Neural cell (in vitro differentiated cells): ENCODE measurements at regions not wholly inside any gene's neighbourhood (a gene's known extent, or its start where the extent isn't known, plus 50 kb on each side); places are given as distances from the start of the nearest gene placed in this dataset.

ENCODE experiments used
- H2AFZ ChIP-seq: fragments of 200-600, 300-800 bp; sonication (generic), shearing (Covaris generic); 2 replicates; pipeline ENCODE4 v1.6.0; 2014; ENCODE audit warnings: low read depth, mild to moderate bottlenecking, antibody characterized with exemption, low read length, moderate library complexity
- H3F3A ChIP-seq: fragments of 200-600 bp; shearing (Covaris generic); 2 replicates; pipeline ENCODE4 v1.6.1; 2016; ENCODE audit warnings: mild to moderate bottlenecking, moderate library complexity, mixed read lengths, antibody characterized with exemption, low read length; ENCODE audit not compliant: insufficient read depth, poor library complexity, severe bottlenecking
- H3K27ac ChIP-seq: fragments of 200-600, 300-800 bp; sonication (generic), shearing (Covaris generic); 2 replicates; pipeline ENCODE4 v1.5.1; 2014; ENCODE audit warnings: mild to moderate bottlenecking, low read length, moderate library complexity
- H3K27me3 ChIP-seq: fragments of 300-800, 200-600 bp; sonication (generic), shearing (Covaris generic); 2 replicates; pipeline ENCODE4 v1.6.0; 2014; ENCODE audit warnings: mild to moderate bottlenecking, low read depth, low read length, moderate library complexity; ENCODE audit not compliant: insufficient read depth
- H3K36me3 ChIP-seq: fragments of 300-800, 200-600 bp; sonication (generic), shearing (Covaris generic); 2 replicates; pipeline ENCODE4 v1.5.1; 2014; ENCODE audit warnings: mild to moderate bottlenecking, antibody characterized with exemption, low read length, moderate library complexity; ENCODE audit not compliant: insufficient read depth
- H3K4me2 ChIP-seq: fragments of 300-800, 200-600 bp; sonication (generic), shearing (Covaris generic); 2 replicates; pipeline ENCODE4 v1.6.0; 2014; ENCODE audit warnings: mild to moderate bottlenecking, low read length
- H3K4me3 ChIP-seq: fragments of 300-800, 200-600 bp; sonication (generic), shearing (Covaris generic); 2 replicates; pipeline ENCODE4 v1.5.1; 2014; ENCODE audit warnings: mild to moderate bottlenecking, low read length, moderate library complexity
- H3K79me2 ChIP-seq: fragments of 200-600 bp; shearing (Covaris generic); replicated peaks from 2 replicates; pipeline ENCODE4 v1.6.0; 2014; ENCODE audit warnings: mild to moderate bottlenecking, low read length, moderate library complexity; ENCODE audit not compliant: insufficient read depth
- H3K9ac ChIP-seq: fragments of 300-800, 200-600 bp; sonication (generic), shearing (Covaris generic); 2 replicates; pipeline ENCODE4 v1.6.1; 2016; ENCODE audit warnings: mild to moderate bottlenecking, low read length, mixed read lengths
- H3K9me2 ChIP-seq: fragments of 200-600 bp; shearing (Covaris generic); 2 replicates; pipeline ENCODE4 v1.6.1; 2016; ENCODE audit warnings: mild to moderate bottlenecking, low read length, mixed read lengths; ENCODE audit not compliant: insufficient read depth
- H3K9me3 ChIP-seq: fragments of 200-600, 300-800 bp; sonication (generic), shearing (Covaris generic); 2 replicates; pipeline ENCODE4 v1.6.1; 2016; ENCODE audit warnings: mild to moderate bottlenecking, mixed run types, low read length, moderate library complexity, mixed read lengths
- H4K20me1 ChIP-seq: fragments of 200-600 bp; shearing (Covaris generic); 2 replicates; pipeline ENCODE4 v1.6.1; 2016; ENCODE audit warnings: mild to moderate bottlenecking, mixed run types; ENCODE audit not compliant: insufficient read depth
- CTCF ChIP-seq: fragments of 450-650 bp; IDR thresholded peaks from 2 replicates; pipeline ENCODE4 v1.5.1; 2014; ENCODE audit warnings: antibody characterized with exemption, mild to moderate bottlenecking, moderate library complexity; ENCODE audit not compliant: poor library complexity, severe bottlenecking
- EP300 ChIP-seq: fragments of 450-650 bp; conservative IDR thresholded peaks from 2 replicates; pipeline ENCODE4 v1.6.1; 2014; ENCODE audit warnings: antibody characterized with exemption, mild to moderate bottlenecking, moderate library complexity; ENCODE audit not compliant: poor library complexity, severe bottlenecking
- EZH2 ChIP-seq: fragments of 200-600, 300-800 bp; shearing (Covaris generic), sonication (generic); IDR thresholded peaks from 2 replicates; pipeline ENCODE4 v1.6.1; 2014; ENCODE audit warnings: antibody characterized with exemption, low read length, borderline replicate concordance, mild to moderate bottlenecking; ENCODE audit not compliant: insufficient read depth, poor library complexity, severe bottlenecking
- MXI1 ChIP-seq: fragments of 450-650 bp; conservative IDR thresholded peaks from 2 replicates; pipeline ENCODE4 v1.6.1; 2014; ENCODE audit warnings: antibody characterized with exemption, mild to moderate bottlenecking; ENCODE audit not compliant: poor library complexity, severe bottlenecking
- POLR2AphosphoS5 ChIP-seq: IDR thresholded peaks from 2 replicates; pipeline ENCODE4 v1.6.1; 2012
- REST ChIP-seq: IDR thresholded peaks from 2 replicates; pipeline ENCODE4 v1.6.1; 2012; ENCODE audit warnings: borderline replicate concordance
- SMC3 ChIP-seq: fragments of 450-650 bp; conservative IDR thresholded peaks from 2 replicates; pipeline ENCODE4 v1.6.1; 2014; ENCODE audit warnings: antibody characterized with exemption, mild to moderate bottlenecking, moderate library complexity; ENCODE audit not compliant: poor library complexity

DNA sequence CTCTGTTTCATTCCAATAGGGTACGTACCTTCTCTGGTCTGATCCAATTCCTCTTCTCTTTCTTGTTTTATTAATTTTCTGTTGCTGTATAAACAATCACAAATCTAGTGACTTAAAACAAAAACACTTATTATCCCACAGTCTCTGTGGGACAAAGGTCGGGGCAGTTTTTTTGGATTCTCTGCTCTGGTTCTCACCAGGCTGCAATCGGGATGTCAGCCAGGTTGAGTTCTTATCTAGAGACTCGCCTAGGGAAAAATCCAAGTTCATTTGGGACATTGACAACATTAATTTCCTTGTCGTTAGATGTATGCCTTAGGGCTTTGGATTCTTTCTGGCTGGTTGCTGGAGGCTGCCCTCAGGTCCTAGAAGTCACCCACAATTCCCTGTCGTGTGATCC is 430.5 kb upstream of the RORB start:
- TF ChIP-seq REST, result no peak
- no peak for TF ChIP-seq EP300
- no peak for TF ChIP-seq SMC3
- no peak overlapping the region for H2AFZ ChIP-seq
- H3K9me3 ChIP-seq, result peaks cover 3% of the 10 kb centered on the region
- no peaks in the 10 kb centered on the region for H3K36me3 ChIP-seq
- H3K9ac ChIP-seq, result no peak overlapping the region
- no peaks in the 10 kb centered on the region for H3K27me3 ChIP-seq
- H3K9me2 ChIP-seq, result no peaks in the 10 kb centered on the region
- no peaks in the 10 kb centered on the region for H3F3A ChIP-seq
- H3K27ac ChIP-seq, result no peak overlapping the region
- no peak overlapping the region for H3K4me2 ChIP-seq
- H4K20me1 ChIP-seq, result no peaks in the 10 kb centered on the region
- H3K79me2 ChIP-seq, result no peaks in the 10 kb centered on the region
- H3K4me3 ChIP-seq, result no peak overlapping the region

GRCh38 chr9:74071502-74071901 is 425.6 kb upstream of the RORB start:
- H4K20me1 ChIP-seq, result no peaks in the 10 kb centered on the region
- H3K4me2 ChIP-seq, result no peak overlapping the region
- H3K27ac ChIP-seq, result no peak overlapping the region
- H3K36me3 ChIP-seq, result no peaks in the 10 kb centered on the region
- no peaks in the 10 kb centered on the region for H3K9me2 ChIP-seq
- H2AFZ ChIP-seq, result no peak overlapping the region
- TF ChIP-seq REST (no peak), POLR2AphosphoS5 (no peak)
- peaks cover 4% of the 10 kb centered on the region for H3K9me3 ChIP-seq
- H3K79me2 ChIP-seq, result no peaks in the 10 kb centered on the region
- no peak overlapping the region for H3K9ac ChIP-seq
- no peak overlapping the region for H3K4me3 ChIP-seq
- no peaks in the 10 kb centered on the region for H3K27me3 ChIP-seq
- H3F3A ChIP-seq, result no peaks in the 10 kb centered on the region

GRCh38 chr9:74073897-74074296 is 423.2 kb upstream of the RORB start:
- Histone ChIP-seq H3K27ac (no peak overlapping the region), H3K9me3 (peaks cover 4% of the 10 kb centered on the region), H3F3A (no peaks in the 10 kb centered on the region), H3K4me2 (no peak overlapping the region), H3K9ac (no peak overlapping the region), H3K9me2 (no peaks in the 10 kb centered on the region), H3K36me3 (no peaks in the 10 kb centered on the region), H4K20me1 (no peaks in the 10 kb centered on the region), H3K79me2 (no peaks in the 10 kb centered on the region), H2AFZ (no peak overlapping the region), H3K27me3 (no peaks in the 10 kb centered on the region), H3K4me3 (no peak overlapping the region)
- TF ChIP-seq SMC3 (no peak), EZH2 (no peak), EP300 (no peak), POLR2AphosphoS5 (no peak), CTCF (no peak), REST (no peak), MXI1 (no peak)
